ENCODE measurements at regions not wholly inside any gene's neighbourhood (a gene's known extent, or its start where the extent isn't known, plus 50 kb on each side); places are given as distances from the start of the nearest gene placed in this dataset.
"Not testable (repeated sequence)": the region's sequence is repeated elsewhere in the genome, so short reads cannot be mapped to it uniquely, and the experiment has no call there.

DNA sequence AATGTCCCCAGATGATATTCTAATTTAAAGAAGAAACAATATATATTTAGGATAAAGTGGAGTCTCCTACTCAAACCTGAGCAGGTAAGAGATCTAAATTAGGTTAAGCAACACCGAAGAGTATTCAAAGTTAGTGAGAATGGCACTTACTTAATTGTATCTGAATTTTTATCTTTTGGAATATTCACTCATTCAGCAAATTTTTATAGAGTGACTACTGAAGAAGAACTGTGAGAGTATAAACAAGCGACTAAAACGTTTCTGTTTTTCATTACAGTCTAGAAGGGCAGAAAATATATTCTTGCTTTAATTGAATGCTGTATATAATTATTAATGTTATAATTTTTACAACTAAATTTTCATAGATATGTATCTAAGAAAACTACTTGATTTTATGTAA, 567.7 kb upstream of the TBL1XR1 start:
- DNase-seq, result no peak

- no peak for DNase-seq
These were observed 573.3 kb upstream of the TBL1XR1 start for GRCh38 chr3:177770383-177771230.

DNA sequence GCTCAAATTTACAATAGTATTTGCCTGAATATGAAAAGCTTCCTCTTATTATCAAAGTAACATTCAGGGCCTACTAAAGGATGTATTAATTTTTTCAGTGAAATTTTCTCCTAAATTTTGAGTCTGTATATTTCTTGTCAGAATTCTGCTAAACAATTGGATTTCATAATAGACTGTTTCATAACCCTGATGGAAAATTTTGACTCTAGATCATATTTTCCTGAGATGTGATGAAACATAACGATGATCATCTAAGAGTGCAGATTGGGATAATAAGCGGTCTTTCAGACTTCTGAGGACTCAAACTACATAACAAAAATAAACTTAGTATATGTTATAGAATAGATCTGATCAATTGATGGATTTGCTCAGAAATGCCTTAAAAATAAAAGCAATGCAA, 574.5 kb upstream of the TBL1XR1 start:
- DNase-seq, result no peak

- no peak for DNase-seq
These were observed 575.8 kb upstream of the TBL1XR1 start for GRCh38 chr3:177772908-177773557.

GRCh38 chr3:177773717-177774116, 576.4 kb upstream of the TBL1XR1 start:
- no peak for DNase-seq

GRCh38 chr3:177776661-177777101, 579.4 kb upstream of the TBL1XR1 start:
- DNase-seq, result no peak

GRCh38 chr3:177777699-177778098, 580.4 kb upstream of the TBL1XR1 start:
- peak; percentile 29 for DNase-seq

DNA sequence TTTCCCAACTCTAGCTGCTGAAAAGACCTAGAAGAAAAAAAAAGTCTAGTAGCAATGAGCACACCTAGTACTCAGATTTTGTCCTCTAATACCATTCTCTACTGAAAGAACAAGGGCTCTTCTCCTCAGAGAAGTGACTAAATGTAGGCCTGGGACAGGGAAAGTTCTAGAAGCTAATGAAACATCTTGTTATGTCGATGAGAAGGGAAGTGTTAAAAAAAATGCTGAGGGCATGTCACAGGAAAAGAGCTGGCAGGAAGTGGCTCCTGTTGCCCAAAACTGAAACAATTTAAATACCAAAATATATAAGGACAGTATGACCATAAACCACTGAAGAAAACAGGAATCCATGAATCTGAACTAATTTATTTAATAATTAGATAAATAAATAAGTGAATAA, 581.4 kb upstream of the TBL1XR1 start:
- DNase-seq, result no peak

DNA sequence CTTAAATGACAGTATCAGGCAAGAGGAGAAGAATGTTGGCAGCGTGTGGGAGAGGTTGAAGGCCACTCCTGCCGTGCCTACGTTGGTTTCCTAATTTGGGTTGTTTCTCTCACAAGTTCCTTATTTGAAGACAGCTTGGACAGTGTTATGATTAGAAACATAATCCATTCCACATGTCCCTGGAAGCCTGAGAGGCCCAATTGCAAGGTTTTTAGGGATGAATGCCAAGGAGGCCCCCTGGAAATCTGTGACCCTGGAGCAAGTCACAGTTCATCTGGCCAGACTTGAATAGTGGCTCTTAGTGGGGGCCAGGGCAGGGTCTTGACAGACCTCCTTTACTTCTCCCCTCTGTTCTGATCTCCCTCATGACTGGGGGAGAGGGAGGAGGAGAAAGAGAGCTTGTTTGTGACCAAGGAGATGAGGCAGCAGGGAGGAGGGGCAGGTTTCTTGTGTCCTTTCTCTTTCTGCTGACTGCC, 584.4 kb upstream of the TBL1XR1 start:
- no peak for DNase-seq

DNA sequence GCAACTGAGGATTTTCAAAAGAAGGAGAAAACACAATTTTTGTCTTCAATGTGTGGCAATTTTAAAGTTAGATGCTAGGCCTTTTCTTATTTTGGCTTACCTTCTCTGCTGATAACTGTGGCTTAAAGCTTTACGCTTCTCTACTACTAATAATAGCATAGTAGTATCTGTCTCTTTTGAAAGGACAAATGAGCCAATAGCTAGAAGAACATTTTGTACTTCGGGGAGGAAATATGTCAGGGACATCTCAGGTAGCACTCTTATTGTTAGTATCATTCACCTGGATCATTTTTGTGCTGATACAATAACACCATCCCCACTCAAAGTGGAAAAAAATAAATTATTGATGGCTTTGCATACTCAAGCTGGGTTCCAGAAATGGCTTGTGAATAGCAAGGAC, 586.1 kb upstream of the TBL1XR1 start:
- no peak for DNase-seq

- no peak for DNase-seq
These were observed 586.5 kb upstream of the TBL1XR1 start for GRCh38 chr3:177783767-177784166.

DNA sequence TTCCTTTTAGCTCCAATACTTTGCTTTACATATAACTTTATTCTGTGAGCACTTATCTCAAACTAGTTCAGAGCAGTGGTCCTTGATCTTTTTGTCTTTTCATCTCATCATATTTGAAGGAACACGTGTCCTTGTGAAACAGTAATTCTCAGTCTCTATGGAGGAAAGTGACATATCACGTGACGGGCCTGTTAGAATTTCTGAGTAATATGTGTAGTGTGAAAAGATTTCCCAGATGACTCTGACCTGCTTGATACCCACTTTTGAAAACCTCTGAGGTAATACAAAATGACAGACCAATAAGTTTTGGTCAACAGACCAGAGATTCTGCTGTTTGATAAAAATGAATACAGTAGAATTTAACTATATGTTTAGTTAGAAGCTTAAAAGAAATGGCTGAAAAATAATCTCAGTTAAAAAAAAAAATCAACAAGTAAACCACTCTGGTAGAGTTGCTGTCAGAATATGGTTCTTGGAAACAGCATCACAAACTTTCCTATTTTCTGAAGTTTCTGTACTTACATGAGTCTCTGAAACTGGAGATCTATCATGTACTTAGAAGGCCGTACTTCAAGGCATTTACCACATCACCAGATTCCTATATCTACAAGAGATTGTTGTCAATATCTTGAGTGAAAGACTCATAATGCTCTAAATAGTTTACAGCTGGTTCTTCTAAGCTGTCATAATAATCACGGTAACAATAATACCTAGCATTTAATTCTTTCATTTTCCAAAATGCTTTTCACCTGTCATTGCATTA, 590.2 kb upstream of the TBL1XR1 start:
- no peak for DNase-seq

DNA sequence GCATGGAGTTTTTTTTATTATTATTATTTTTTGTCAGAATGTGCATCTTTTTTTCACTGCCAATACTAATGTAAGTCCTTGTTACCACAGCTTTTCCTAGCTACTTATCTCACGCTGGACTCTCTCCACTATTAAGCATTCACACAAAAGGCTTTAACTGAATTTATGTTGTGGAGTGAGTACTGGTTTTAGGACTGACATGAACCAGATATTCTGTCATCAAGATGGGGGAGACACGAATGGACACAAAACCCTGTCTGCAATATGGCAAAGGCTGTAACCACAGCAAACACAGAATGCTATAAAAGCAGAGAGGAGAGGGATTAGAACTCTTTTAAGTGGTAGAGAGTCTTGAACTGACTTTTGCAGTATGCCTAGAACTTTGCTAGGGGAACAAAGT, 592.2 kb upstream of the TBL1XR1 start:
- no peak for DNase-seq

DNA sequence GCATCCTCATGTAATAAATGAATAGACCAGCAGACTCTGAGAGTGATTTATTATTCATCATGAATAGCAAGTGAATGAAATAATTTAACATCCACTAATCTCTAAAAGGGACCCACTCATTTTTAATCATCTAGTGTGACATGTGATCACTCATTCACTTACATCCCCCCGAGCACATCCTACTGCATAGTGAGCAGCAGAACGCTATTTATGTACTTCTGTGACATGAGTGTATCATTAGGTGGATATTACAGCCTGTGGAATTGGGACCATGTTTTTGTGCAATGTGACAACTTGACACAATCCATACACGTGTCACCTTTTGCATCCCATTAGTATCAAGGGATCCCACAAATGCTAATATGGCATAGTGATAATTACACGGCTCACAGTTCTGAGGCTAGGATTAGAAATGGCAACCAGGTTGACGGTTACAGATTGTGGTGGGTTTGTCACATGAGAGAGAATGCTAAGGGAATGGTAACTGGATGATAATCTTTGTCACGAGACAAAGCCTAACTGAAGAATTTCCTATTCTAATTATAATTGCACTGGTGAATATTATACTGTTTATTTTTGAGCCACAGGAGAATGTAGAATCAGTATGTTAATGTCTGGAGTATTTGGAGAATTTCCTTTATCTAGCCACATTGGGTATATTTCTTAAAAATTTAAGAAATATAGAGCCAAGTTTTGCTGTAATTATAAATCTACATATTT, 595.2 kb upstream of the TBL1XR1 start:
- DNase-seq, result no peak

- no peak for DNase-seq
These were observed 596.2 kb upstream of the TBL1XR1 start for GRCh38 chr3:177793451-177793850.

DNA sequence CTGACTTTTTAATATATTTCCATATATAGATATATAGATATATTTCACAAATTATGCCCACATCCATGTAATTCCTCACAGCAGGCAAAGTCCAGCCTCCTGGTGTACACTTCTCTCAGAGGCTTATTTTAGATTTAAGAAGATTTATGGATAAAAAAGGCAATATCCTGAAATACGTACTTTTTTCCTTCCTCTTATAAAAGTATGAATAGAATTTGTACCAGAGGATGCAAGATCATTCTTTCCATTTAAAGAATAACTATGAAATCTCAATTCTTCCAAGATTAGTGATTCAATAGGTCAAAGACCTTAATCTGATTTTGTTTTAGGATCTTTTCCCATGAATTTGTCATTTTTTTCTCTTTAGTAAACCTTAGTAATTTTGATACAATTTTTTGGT, 597.9 kb upstream of the TBL1XR1 start:
- DNase-seq, result no peak

- no peak for DNase-seq
These were observed 598.6 kb upstream of the TBL1XR1 start for GRCh38 chr3:177795859-177796258.

DNA sequence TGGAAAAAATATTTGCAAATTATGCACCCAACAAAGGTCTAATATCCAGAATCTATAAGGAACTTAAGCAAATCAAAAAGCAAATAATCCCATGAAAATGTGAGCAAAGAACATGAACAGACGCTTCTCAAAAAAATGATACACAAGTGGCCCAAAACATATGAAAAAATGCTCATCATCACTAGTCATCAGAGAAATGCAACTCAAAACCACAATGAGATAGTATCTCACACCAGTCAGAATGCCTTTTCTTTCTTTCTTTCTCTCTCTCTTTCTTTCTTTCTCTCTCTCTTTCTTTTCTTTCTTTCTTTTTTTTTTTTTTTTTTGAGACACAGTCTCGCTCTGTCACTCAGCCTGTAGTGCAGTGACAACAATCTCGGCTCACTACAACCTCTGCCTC, 602.9 kb upstream of the TBL1XR1 start:
- DNase-seq, result not testable (repeated sequence)

DNA sequence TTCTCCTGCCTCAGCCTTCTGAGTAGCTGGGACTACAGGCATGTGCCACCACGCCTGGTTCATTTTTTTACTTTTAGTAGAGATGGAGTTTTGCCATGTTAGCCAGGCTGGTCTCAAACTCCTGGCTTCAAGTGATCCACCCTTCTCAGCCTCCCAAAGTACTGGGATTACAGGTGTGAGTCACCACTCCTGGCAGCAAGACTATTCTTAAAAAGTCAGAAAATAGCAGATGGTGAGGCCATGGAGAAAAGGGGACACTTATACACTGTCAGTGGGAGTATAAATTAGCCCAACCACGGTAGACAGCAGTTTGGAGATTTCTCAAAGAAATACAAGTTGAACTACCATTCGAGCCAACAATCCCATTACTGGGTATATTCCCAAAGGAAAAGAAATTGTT, 603.3 kb upstream of the TBL1XR1 start:
- no peak for DNase-seq

DNA sequence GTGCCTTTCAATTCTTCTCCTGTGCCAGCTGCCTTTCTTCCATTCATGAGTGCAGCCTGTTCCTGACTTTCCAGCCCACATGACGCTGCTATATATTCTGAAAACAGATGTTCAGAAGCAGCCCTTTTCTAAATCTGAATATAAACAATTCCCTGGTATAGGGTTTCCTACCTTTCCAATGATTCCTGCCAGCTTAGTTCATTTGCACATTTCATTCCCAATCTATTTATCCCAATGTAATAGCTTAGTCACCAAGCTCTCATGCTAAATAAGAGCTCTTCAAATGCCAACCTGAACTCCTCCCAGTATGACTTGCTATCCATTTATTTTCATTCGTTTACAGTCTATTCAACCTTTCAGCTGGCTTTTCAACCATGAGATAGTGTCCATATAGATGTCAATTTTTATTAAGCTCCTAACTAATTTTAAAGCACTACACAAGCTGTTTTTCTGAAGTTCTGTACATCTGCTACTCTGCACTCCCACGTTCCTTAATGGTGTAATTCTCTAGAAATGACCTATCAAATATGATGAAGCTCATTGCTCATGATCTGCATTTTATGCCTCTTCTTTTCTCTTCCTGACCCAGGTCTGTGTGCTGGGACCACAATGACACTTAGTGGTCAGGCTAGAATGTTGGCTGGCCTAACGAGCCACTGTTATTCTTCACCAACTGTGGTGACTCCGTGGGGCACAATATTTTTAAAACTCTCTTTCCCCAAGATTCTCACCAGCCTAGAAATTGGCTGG, 605.0 kb upstream of the TBL1XR1 start:
- no peak for DNase-seq

GRCh38 chr3:177803500-177803899, 606.2 kb upstream of the TBL1XR1 start:
- DNase-seq, result no peak

- DNase-seq, result no peak
These were observed 606.8 kb upstream of the TBL1XR1 start for GRCh38 chr3:177804032-177804431.
